ENCODE measurements at regions not wholly inside any gene's neighbourhood (a gene's known extent, or its start where the extent isn't known, plus 50 kb on each side); places are given as distances from the start of the nearest gene placed in this dataset.

- TF ChIP-seq AFF4 (CRISPR knock-in tag; IDR thresholded peaks at IDR 0.05; ENCODE audit: borderline replicate concordance) (no peak), ZBTB43 (CRISPR knock-in tag; IDR thresholded peaks at IDR 0.05) (no peak)
These were observed 508.5 kb downstream of the FOXG1 start (continued) for GRCh38 chr14:29274890-29275596.

- TF ChIP-seq ZNF423 (CRISPR knock-in tag; IDR thresholded peaks at IDR 0.05) (no peak), ZBTB43 (CRISPR knock-in tag; IDR thresholded peaks at IDR 0.05) (no peak), NFATC4 (CRISPR knock-in tag; IDR thresholded peaks at IDR 0.05) (no peak), NR1H2 (CRISPR knock-in tag; IDR thresholded peaks at IDR 0.05) (no peak), ZNF219 (CRISPR knock-in tag; IDR thresholded peaks at IDR 0.05; ENCODE audit: borderline replicate concordance) (no peak), ZNF263 (CRISPR knock-in tag; IDR thresholded peaks at IDR 0.05; ENCODE audit: low read depth) (no peak), ATF3 (CRISPR knock-in tag; conservative IDR thresholded peaks at IDR 0.05) (no peak), FOXK1 (CRISPR knock-in tag; IDR thresholded peaks at IDR 0.05) (no peak), ZNF532 (CRISPR knock-in tag; IDR thresholded peaks at IDR 0.05; ENCODE audit: borderline replicate concordance) (no peak), ZMAT4 (CRISPR knock-in tag; IDR thresholded peaks at IDR 0.05) (no peak), NR2C2 (CRISPR knock-in tag; IDR thresholded peaks at IDR 0.05) (no peak), NFYB (CRISPR knock-in tag; conservative IDR thresholded peaks at IDR 0.05; ENCODE audit: low read depth) (no peak), PREB (CRISPR knock-in tag; IDR thresholded peaks at IDR 0.05; ENCODE audit: borderline replicate concordance) (no peak), ELF4 (CRISPR knock-in tag; IDR thresholded peaks at IDR 0.05; ENCODE audit: low read depth) (no peak), AFF4 (CRISPR knock-in tag; IDR thresholded peaks at IDR 0.05; ENCODE audit: borderline replicate concordance) (no peak)
- Mint-ChIP-seq H3K36me3 (no peaks in the 10 kb centered on the region), H3K27me3 (ENCODE audit: low read depth) (no peaks in the 10 kb centered on the region), H3K4me3 (no peak overlapping the region), H3K4me1 (no peaks in the 10 kb centered on the region), H3K9me3 (no peaks in the 10 kb centered on the region), H3K27ac (no peak overlapping the region)
- ATAC-seq (no peak), DNase-seq (ENCODE audit: low spot score) (no peak)
- ChIA-PET POLR2A (no interaction called here), CTCF (no interaction called here)
These were observed 512.0 kb downstream of the FOXG1 start for GRCh38 chr14:29278301-29279263.

All from WTC11 (cell line).